T-helper 1 cell (primary cell): ENCODE measurements at regions not wholly inside any gene's neighbourhood (a gene's known extent, or its start where the extent isn't known, plus 50 kb on each side); places are given as distances from the start of the nearest gene placed in this dataset.

Source experiments
- DNase-seq, 5 donors: peaks; one replicate each; pipeline ENCODE4 v3.0.0-alpha.2; 2012 to 2020

DNA sequence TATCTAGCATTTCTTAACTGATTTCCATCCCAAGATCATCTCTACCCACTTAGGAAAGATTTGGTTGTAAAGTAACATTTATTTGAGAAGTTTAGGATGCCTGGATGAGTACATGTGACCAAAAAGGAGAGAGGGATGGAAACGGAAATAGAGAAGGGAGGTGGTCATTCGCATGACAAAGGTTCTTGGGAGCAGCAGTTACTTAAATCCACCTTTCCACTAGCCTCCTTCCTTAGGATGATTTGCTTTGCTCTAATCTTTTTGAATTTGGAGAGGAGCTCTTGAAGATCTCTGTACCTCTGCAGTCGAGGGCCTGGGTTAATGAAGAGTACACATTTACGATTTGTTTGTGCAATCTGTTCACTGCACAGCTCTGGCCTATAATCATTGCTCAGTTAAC, 623.5 kb downstream of the EPHA4 start:
- no peak for DNase-seq

DNA sequence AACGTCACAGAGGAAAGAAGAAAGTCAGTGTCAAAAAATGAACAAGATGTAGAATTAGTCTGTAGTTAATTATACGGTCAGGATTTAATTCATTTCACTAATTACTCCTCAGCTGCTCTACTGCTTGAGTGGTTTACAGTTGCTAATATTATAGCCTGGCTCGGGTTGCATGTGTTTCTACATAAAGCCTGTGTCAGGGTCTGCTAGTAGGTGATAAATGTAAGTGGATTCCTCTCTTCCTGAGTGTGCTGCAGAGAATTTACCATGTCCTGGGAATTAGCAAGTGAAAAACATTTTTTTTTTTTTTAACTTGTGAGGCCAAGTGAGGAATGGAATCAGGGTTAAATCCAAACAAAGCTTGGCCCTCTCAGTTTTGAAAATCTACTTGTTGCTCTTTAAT, 622.6 kb downstream of the EPHA4 start:
- no peak for DNase-seq

- DNase-seq = no peak
Observed at GRCh38 chr2:220955776-220956175, 616.3 kb downstream of the EPHA4 start.

DNA sequence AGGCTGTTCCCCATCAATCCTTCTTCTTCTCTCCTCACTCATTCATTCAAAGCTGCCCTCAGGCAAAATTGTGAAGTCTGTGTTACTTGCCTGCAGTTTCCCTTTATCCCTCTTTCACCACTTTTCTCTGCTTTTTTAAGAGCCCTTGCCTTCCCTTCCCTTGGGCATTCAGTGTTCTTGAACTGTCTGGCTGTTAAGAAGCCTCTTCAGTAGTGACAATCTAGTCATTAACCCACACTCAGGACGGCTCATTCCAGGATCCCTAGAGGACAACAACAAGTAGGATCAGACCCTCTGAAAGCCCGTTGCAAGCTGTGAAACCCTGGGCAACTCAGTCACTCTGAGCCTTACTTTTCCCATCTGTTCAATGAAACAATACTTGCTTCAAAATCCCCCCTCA, 615.7 kb downstream of the EPHA4 start:
- DNase-seq = no peak

DNA sequence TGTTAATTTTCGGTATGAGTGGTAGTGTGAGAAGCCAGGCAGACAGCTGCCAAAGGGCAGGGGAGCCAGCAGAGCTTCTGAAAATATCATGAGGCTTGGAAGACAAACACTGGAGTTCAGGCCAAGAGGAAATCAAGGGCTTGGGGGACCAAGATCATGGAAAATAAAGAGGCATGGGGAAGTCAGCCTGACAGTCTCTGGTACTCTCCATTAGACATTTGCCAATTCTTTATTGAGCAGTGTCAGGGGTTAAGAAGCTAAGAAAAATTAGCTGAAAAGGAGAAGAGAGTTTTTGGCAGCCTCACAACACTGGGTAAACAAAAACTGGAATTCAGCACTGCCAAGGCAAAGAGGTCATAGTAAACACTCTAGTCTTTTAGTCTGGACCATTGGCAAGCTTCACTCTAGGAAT, 612.7 kb downstream of the EPHA4 start:
- no peak for DNase-seq

DNA sequence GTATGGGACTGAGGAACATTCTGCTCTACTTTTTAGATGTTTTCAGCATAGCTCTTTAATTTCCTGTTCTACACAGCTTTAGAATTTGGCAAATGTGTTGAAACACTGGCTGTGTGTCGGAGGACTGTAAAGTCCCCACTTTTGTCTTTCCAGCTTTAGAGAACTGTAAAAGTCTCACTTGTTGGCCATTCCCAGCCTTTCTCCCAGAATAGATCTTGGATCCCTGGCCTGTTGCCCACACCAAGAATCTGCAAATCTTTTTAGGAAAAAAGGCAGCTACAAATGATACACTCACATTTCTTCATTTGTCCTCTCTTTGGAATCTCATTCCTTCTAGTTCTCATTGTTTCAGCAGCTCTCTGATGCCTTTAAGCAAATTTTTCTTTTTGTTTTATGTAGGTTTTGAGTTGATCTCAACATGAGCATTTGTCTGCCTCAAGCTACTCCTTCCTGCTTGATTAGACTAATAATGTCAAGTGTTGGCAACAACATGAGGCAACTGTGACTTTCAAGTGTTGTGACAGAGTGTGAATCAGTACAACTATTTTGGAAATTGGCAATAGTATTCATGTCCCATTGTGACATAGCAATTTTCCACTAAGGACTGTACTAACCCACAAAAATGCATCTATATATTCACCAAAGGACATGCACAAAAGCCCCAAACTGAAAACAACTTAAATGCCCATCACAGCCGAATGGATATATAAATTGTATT, 610.8 kb downstream of the EPHA4 start:
- DNase-seq = no peak

GRCh38 chr2:220962556-220962955, 609.5 kb downstream of the EPHA4 start:
- no peak for DNase-seq

GRCh38 chr2:220963076-220963475, 609.0 kb downstream of the EPHA4 start:
- no peak for DNase-seq

DNA sequence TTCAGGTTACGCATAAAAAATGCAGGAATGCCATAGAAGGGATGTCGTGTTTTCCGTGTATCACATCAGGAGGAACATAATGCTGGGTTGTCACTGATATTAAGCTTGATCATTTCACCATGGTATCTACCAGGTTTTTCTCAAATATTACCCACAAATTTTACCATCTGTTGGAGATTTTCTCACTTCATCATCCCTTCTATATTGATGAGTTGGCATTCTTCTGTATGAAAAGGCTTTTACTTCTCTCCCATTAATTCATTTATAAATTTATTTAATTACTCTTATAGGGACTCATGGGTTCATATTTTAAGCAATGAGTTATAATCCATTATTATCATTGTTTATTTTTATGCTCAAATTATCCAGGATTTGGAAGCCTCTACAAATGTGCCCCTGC, 608.2 kb downstream of the EPHA4 start:
- DNase-seq = no peak

GRCh38 chr2:220966636-220967035, 605.5 kb downstream of the EPHA4 start:
- no peak for DNase-seq

GRCh38 chr2:220969348-220969747, 602.8 kb downstream of the EPHA4 start:
- no peak for DNase-seq

DNA sequence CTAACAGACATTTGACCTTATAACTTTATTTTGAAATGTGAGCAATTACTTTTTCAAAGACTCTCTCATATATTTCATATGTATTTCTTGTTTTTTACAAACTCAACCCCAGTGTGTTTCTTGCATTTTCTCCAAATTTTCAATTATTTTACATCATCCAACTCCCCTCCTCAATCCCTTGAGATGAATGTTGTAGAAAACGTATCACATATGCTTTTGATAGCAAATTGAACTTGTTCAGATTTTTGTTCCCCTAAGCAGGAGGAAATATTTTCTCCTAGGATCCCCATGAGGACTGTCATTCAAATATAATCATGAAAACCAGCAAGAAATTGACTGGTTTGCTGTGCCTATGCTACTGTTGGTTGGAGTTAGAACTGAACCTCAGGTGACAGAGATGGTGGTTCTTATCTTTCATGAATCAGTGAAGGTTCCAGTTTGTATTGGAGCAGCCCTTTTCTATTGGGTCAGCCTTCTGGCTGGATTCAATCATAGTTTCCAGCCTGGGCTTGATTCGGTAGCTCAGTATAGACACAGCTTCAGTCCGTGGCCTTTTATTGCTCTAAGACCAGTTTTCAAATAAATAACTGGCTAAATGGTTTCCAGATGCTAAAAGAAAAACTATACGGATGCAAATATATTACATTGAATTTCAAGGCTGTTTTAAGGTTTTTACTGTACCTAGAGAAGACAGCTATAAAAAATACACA, 591.0 kb downstream of the EPHA4 start:
- no peak for DNase-seq

DNA sequence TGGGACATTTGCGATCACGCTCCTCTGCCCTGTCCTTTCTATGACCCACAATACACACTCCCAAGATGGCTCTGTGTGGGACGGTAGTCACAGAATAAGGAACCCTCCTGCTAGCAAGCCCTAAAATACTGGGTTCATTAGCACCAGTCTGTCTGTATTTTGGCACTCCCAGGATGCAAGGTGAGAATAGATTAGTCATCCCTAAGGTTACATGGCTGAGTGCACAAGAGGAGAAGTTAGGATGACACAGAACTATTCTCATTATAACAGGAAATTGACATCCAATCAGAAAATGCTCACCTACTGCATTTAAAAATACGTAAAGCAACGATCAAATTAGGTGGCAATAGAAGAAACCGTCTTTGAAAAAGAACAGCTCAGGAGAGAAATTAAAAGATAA, 590.2 kb downstream of the EPHA4 start:
- no peak for DNase-seq

DNA sequence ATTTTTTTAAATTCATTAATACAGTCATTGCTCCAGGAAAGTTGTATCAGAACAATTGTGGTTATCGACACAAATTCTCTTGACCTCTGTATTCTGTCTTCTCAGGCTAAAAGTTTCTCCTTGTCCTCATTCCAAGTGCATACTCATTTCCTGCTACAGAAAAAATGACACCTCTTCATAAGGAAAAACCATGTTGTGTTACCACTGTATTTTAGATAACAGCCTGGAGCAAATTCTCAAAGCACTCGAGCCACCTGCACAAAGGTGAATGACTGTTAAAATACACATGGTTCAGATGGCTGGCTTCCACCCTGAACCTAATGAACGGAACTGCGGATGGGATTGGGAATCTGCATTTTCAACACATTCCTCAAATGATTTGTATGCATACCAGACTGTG, 586.5 kb downstream of the EPHA4 start:
- no peak for DNase-seq

GRCh38 chr2:220987839-220988238, 584.3 kb downstream of the EPHA4 start:
- no peak for DNase-seq

DNA sequence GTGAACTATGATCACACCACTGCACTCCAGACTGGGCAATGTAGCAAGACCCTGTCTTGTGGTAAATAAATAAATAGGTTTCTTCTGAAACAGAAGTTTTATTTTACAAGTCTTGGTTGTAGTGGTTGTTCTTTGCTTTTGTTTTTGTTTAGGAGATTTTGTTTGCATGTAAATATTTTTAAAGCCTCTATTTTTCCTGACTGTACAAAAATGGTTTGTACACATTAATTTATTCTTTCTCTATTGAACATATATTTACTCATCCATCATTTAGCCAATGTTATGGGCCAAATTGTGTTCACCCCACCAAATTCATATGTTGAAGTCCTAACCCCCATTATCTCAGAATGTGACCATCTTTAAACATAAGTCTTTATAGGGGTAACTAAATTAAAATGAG, 580.1 kb downstream of the EPHA4 start:
- DNase-seq = no peak

DNA sequence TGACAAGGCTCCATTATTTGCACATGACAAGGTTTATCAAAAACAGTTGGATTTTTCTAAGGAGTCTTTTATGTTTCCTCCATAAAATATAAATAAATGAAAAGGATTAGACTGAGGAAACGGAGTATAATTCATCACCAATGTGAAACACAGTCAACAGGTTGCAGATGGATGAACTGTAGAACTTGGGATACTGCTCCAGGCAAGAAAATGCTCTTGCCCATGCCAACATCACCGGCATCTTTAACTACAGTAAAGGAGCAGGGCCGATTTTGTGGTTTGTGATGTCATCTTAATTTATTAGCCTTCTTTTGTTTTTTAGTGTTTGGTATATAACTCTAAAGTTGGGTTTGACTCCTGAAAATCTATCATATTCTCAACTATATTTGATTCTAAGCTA, 577.3 kb downstream of the EPHA4 start:
- no peak for DNase-seq

- DNase-seq = no peak
Observed at GRCh38 chr2:220995581-220995980, 576.5 kb downstream of the EPHA4 start.

- no peak for DNase-seq
Observed at GRCh38 chr2:220998156-220998555, 573.9 kb downstream of the EPHA4 start.

DNA sequence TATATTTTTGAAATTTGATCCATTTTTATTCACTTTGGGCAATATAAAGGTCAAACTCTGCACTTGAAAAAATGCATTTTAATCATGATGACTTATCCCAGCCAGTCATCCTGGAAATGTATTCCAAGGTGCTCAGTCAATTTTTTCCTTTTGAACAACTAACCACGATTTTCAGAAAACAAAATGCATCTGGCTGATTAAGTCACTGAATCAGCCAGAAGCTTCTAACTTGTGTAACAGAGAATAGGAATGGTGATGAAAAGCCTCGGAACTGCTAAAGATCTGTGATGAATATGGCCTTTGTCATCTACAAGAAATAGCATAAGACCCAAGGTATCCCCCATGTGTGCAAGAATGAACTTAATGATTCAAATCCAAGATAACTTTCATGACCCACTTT, 572.7 kb downstream of the EPHA4 start:
- DNase-seq = no peak

DNA sequence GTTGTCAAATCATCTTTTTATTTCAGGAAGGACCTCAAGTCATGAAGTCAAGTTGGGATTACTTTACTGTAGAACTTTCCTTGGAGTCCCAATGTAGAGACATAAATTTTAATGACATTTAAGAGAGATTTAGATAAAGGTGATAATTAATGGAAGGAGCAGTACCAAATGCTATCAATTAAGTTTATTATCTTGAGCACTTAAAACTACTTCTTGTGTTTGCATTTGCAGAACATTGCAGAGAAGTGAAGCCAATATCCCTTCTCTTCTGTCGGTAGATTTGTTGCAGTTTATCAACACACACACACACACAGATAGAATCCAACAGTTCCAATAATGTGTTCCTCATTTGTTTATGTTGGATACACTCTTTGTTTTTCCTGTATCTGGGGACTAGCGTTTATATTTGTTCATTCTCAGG, 570.7 kb downstream of the EPHA4 start:
- no peak for DNase-seq

GRCh38 chr2:221002101-221002685, 569.9 kb downstream of the EPHA4 start:
- no peak for DNase-seq

DNA sequence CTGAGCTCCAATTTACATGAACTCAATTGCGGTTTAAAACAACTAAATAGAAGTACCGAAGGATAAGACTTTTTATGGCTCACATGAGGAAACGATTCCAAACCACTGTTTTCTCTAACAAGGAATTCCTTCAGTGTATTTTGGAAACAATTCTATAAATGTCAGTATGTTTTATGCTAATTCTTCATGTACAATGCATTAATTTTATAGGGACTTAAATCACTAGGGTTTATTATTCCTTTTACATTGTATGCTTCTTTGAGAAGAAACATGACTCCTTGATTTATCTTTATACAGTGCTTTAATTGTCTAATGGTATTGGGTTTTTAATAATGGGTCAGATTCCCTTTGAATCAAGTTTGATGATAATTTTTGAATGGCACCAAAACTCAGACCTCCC, 566.8 kb downstream of the EPHA4 start:
- DNase-seq = no peak

GRCh38 chr2:221006084-221006483, 566.0 kb downstream of the EPHA4 start:
- DNase-seq = no peak
